ENCODE measurements at regions not wholly inside any gene's neighbourhood (a gene's known extent, or its start where the extent isn't known, plus 50 kb on each side); places are given as distances from the start of the nearest gene placed in this dataset.

GRCh38 chr11:97149741-97150140 is 759.9 kb downstream of the JRKL start:
- Histone ChIP-seq H3K36me3 (ENCODE audit: control insufficient read depth in 1 of 2, insufficient read depth in 2 of 2, low read length in 2 of 2) (no peaks in the 10 kb centered on the region), H3K4me1 (ENCODE audit: control insufficient read depth in 1 of 2, insufficient read depth in 2 of 2, low read length in 2 of 2) (no peaks in the 10 kb centered on the region), H3K27ac (ENCODE audit: low read length) (no peak overlapping the region), H3K9me3 (ENCODE audit: control insufficient read depth in 1 of 2, low read length in 2 of 2) (peaks cover 0 to 4% of the 10 kb centered on the region in 2 donors), H3K27me3 (ENCODE audit: low read depth, low read length) (no peaks in the 10 kb centered on the region), H3K4me3 (ENCODE audit: low read depth in 1 of 2, low read length in 2 of 2) (no peak overlapping the region)

GRCh38 chr11:97157221-97157740 is 767.5 kb downstream of the JRKL start:
- Histone ChIP-seq H3K4me1 (ENCODE audit: control insufficient read depth in 1 of 2, insufficient read depth in 2 of 2, low read length in 2 of 2) (no peaks in the 10 kb centered on the region), H3K27me3 (ENCODE audit: low read depth, low read length) (no peaks in the 10 kb centered on the region)

GRCh38 chr11:97158243-97158642 is 768.4 kb downstream of the JRKL start:
- H3K4me3 ChIP-seq (ENCODE audit: low read depth in 1 of 2, low read length in 2 of 2): no peak overlapping the region
- no peaks in the 10 kb centered on the region for H3K36me3 ChIP-seq (ENCODE audit: control insufficient read depth in 1 of 2, insufficient read depth in 2 of 2, low read length in 2 of 2)
- no peak overlapping the region for H3K27ac ChIP-seq (ENCODE audit: low read length)
- no peaks in the 10 kb centered on the region for H3K4me1 ChIP-seq (ENCODE audit: control insufficient read depth in 1 of 2, insufficient read depth in 2 of 2, low read length in 2 of 2)
- H3K9me3 ChIP-seq (ENCODE audit: control insufficient read depth in 1 of 2, low read length in 2 of 2): no peaks in the 10 kb centered on the region
- no peaks in the 10 kb centered on the region for H3K27me3 ChIP-seq (ENCODE audit: low read depth, low read length)

More at GRCh38 chr11:97157221-97157740, 767.5 kb downstream of the JRKL start:
- H3K9me3 ChIP-seq (ENCODE audit: control insufficient read depth in 1 of 2, low read length in 2 of 2): no peaks in the 10 kb centered on the region
- no peak overlapping the region for H3K27ac ChIP-seq (ENCODE audit: low read length)
- H3K36me3 ChIP-seq (ENCODE audit: control insufficient read depth in 1 of 2, insufficient read depth in 2 of 2, low read length in 2 of 2): no peaks in the 10 kb centered on the region
- H3K4me3 ChIP-seq (ENCODE audit: low read depth in 1 of 2, low read length in 2 of 2): no peak overlapping the region

GRCh38 chr11:97163631-97164191 is 773.9 kb downstream of the JRKL start:
- no peaks in the 10 kb centered on the region for H3K4me1 ChIP-seq (ENCODE audit: control insufficient read depth in 1 of 2, insufficient read depth in 2 of 2, low read length in 2 of 2)
- no peaks in the 10 kb centered on the region for H3K36me3 ChIP-seq (ENCODE audit: control insufficient read depth in 1 of 2, insufficient read depth in 2 of 2, low read length in 2 of 2)
- H3K9me3 ChIP-seq (ENCODE audit: control insufficient read depth in 1 of 2, low read length in 2 of 2): no peaks in the 10 kb centered on the region
- no peak overlapping the region for H3K27ac ChIP-seq (ENCODE audit: low read length)
- no peaks in the 10 kb centered on the region for H3K27me3 ChIP-seq (ENCODE audit: low read depth, low read length)
- H3K4me3 ChIP-seq (ENCODE audit: low read depth in 1 of 2, low read length in 2 of 2): no peak overlapping the region

- Histone ChIP-seq H3K4me1 (ENCODE audit: control insufficient read depth in 1 of 2, insufficient read depth in 2 of 2, low read length in 2 of 2) (no peaks in the 10 kb centered on the region), H3K27ac (ENCODE audit: low read length) (no peak overlapping the region), H3K9me3 (ENCODE audit: control insufficient read depth in 1 of 2, low read length in 2 of 2) (no peaks in the 10 kb centered on the region), H3K27me3 (ENCODE audit: low read depth, low read length) (no peaks in the 10 kb centered on the region), H3K4me3 (ENCODE audit: low read depth in 1 of 2, low read length in 2 of 2) (no peak overlapping the region), H3K36me3 (ENCODE audit: control insufficient read depth in 1 of 2, insufficient read depth in 2 of 2, low read length in 2 of 2) (no peaks in the 10 kb centered on the region)
Observed at GRCh38 chr11:97201743-97202612, 812.2 kb downstream of the JRKL start.

- H3K36me3 ChIP-seq (ENCODE audit: control insufficient read depth in 1 of 2, insufficient read depth in 2 of 2, low read length in 2 of 2): no peaks in the 10 kb centered on the region
- no peaks in the 10 kb centered on the region for H3K9me3 ChIP-seq (ENCODE audit: control insufficient read depth in 1 of 2, low read length in 2 of 2)
- H3K27me3 ChIP-seq (ENCODE audit: low read depth, low read length): no peaks in the 10 kb centered on the region
- H3K27ac ChIP-seq (ENCODE audit: low read length): no peak overlapping the region
- no peaks in the 10 kb centered on the region for H3K4me1 ChIP-seq (ENCODE audit: control insufficient read depth in 1 of 2, insufficient read depth in 2 of 2, low read length in 2 of 2)
- no peak overlapping the region for H3K4me3 ChIP-seq (ENCODE audit: low read depth in 1 of 2, low read length in 2 of 2)
Observed at GRCh38 chr11:97202613-97203292, 812.9 kb downstream of the JRKL start.

GRCh38 chr11:97218011-97218410 is 828.2 kb downstream of the JRKL start:
- Histone ChIP-seq H3K4me3 (ENCODE audit: low read depth in 1 of 2, low read length in 2 of 2) (no peak overlapping the region), H3K9me3 (ENCODE audit: control insufficient read depth in 1 of 2, low read length in 2 of 2) (no peaks in the 10 kb centered on the region), H3K36me3 (ENCODE audit: control insufficient read depth in 1 of 2, insufficient read depth in 2 of 2, low read length in 2 of 2) (no peaks in the 10 kb centered on the region), H3K27ac (ENCODE audit: low read length) (no peak overlapping the region), H3K4me1 (ENCODE audit: control insufficient read depth in 1 of 2, insufficient read depth in 2 of 2, low read length in 2 of 2) (no peaks in the 10 kb centered on the region), H3K27me3 (ENCODE audit: low read depth, low read length) (no peaks in the 10 kb centered on the region)

GRCh38 chr11:97223647-97224046 is 833.8 kb downstream of the JRKL start:
- Histone ChIP-seq H3K36me3 (ENCODE audit: control insufficient read depth in 1 of 2, insufficient read depth in 2 of 2, low read length in 2 of 2) (no peaks in the 10 kb centered on the region), H3K4me1 (ENCODE audit: control insufficient read depth in 1 of 2, insufficient read depth in 2 of 2, low read length in 2 of 2) (no peaks in the 10 kb centered on the region), H3K4me3 (ENCODE audit: low read depth in 1 of 2, low read length in 2 of 2) (no peak overlapping the region), H3K27me3 (ENCODE audit: low read depth, low read length) (no peaks in the 10 kb centered on the region), H3K9me3 (ENCODE audit: control insufficient read depth in 1 of 2, low read length in 2 of 2) (no peaks in the 10 kb centered on the region), H3K27ac (ENCODE audit: low read length) (no peak overlapping the region)

- Histone ChIP-seq H3K4me1 (ENCODE audit: control insufficient read depth in 1 of 2, insufficient read depth in 2 of 2, low read length in 2 of 2) (no peaks in the 10 kb centered on the region), H3K27me3 (ENCODE audit: low read depth, low read length) (no peaks in the 10 kb centered on the region), H3K27ac (ENCODE audit: low read length) (no peak overlapping the region), H3K9me3 (ENCODE audit: control insufficient read depth in 1 of 2, low read length in 2 of 2) (no peaks in the 10 kb centered on the region), H3K4me3 (ENCODE audit: low read depth in 1 of 2, low read length in 2 of 2) (no peak overlapping the region), H3K36me3 (ENCODE audit: control insufficient read depth in 1 of 2, insufficient read depth in 2 of 2, low read length in 2 of 2) (no peaks in the 10 kb centered on the region)
Observed at GRCh38 chr11:97224396-97224795, 834.6 kb downstream of the JRKL start.

- Histone ChIP-seq H3K4me3 (ENCODE audit: low read depth in 1 of 2, low read length in 2 of 2) (no peak overlapping the region), H3K4me1 (ENCODE audit: control insufficient read depth in 1 of 2, insufficient read depth in 2 of 2, low read length in 2 of 2) (no peaks in the 10 kb centered on the region), H3K27ac (ENCODE audit: low read length) (no peak overlapping the region), H3K36me3 (ENCODE audit: control insufficient read depth in 1 of 2, insufficient read depth in 2 of 2, low read length in 2 of 2) (no peaks in the 10 kb centered on the region), H3K9me3 (ENCODE audit: control insufficient read depth in 1 of 2, low read length in 2 of 2) (no peaks in the 10 kb centered on the region), H3K27me3 (ENCODE audit: low read depth, low read length) (no peaks in the 10 kb centered on the region)
Observed at GRCh38 chr11:97225794-97226193, 836.0 kb downstream of the JRKL start.

GRCh38 chr11:97229936-97230335 is 840.1 kb downstream of the JRKL start:
- Histone ChIP-seq H3K27me3 (ENCODE audit: low read depth, low read length) (no peaks in the 10 kb centered on the region), H3K36me3 (ENCODE audit: control insufficient read depth in 1 of 2, insufficient read depth in 2 of 2, low read length in 2 of 2) (no peaks in the 10 kb centered on the region), H3K9me3 (ENCODE audit: control insufficient read depth in 1 of 2, low read length in 2 of 2) (no peaks in the 10 kb centered on the region), H3K27ac (ENCODE audit: low read length) (no peak overlapping the region), H3K4me3 (ENCODE audit: low read depth in 1 of 2, low read length in 2 of 2) (no peak overlapping the region), H3K4me1 (ENCODE audit: control insufficient read depth in 1 of 2, insufficient read depth in 2 of 2, low read length in 2 of 2) (no peaks in the 10 kb centered on the region)

Data from muscle layer of duodenum (tissue), 2 donors.